Spleen (tissue), 7 donors: ENCODE measurements at regions not wholly inside any gene's neighbourhood (a gene's known extent, or its start where the extent isn't known, plus 50 kb on each side); places are given as distances from the start of the nearest gene placed in this dataset.

Experiments used
- CTCF ChIP-seq, 11 experiments: fragments of 200-600 bp in 7 of 11; fragments of 450-650 bp in 4 of 11; sonication (generic) in 4 of 11; IDR thresholded peaks in 8 of 11; conservative IDR thresholded peaks in 3 of 11; 1 replicate in 7 of 11; 2 replicates in 4 of 11; pipeline versions ENCODE4 v1.4.0 to v1.8.0; 2016 to 2021; ENCODE audit warnings: antibody characterized with exemption in 11 of 11, inconsistent platforms in 4 of 11, mild to moderate bottlenecking in 1 of 11
- POLR2A ChIP-seq, 3 donors: fragments of 450-650 bp; IDR thresholded peaks; one replicate each; pipeline ENCODE4 v1.5.1; 2017; ENCODE audit warnings: antibody characterized with exemption in 3 of 3, mild to moderate bottlenecking in 1 of 3
- donor health status: DM: no; HTN: no; CAD: no; lungs with moderate emphysema.
- donor health status: DM: no; HTN: no; CAD: no.
- donor health status: DM: no; HTN: no; CAD: no.

GRCh38 chr16:79417601-79418008 is 182.9 kb downstream of the MAF start:
- TF ChIP-seq CTCF (IDR thresholded peaks at IDR 0.05 in 8 of 11, conservative IDR thresholded peaks at IDR 0.05 in 3 of 11) = no peak
- TF ChIP-seq POLR2A (IDR thresholded peaks at IDR 0.05) = no peak
